ENCODE measurements at regions not wholly inside any gene's neighbourhood (a gene's known extent, or its start where the extent isn't known, plus 50 kb on each side); places are given as distances from the start of the nearest gene placed in this dataset.

DNA sequence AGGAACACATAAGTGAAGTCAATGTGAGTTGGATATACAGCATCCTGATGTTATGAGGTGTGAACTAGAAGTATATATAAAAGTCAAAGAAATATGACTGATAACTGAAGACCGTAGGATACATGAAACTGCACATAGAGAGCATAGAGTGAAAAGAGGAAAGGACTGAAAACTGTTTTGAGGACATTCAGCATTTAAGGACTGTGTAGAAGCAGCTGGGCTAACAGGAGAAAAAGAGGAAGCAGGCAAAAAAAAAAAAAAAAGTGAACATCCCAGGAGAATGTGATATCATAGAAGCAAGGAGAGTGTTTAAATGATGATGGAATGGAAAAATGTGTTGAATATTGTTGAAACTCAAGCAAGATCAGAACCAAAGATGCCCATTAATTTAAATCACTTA lies 363.5 kb downstream of the PCDH20 start:
- no peaks in the 10 kb centered on the region for H3K4me1 ChIP-seq (replicated peaks; ENCODE audit: insufficient read depth)
- TF ChIP-seq, protein P1, sequence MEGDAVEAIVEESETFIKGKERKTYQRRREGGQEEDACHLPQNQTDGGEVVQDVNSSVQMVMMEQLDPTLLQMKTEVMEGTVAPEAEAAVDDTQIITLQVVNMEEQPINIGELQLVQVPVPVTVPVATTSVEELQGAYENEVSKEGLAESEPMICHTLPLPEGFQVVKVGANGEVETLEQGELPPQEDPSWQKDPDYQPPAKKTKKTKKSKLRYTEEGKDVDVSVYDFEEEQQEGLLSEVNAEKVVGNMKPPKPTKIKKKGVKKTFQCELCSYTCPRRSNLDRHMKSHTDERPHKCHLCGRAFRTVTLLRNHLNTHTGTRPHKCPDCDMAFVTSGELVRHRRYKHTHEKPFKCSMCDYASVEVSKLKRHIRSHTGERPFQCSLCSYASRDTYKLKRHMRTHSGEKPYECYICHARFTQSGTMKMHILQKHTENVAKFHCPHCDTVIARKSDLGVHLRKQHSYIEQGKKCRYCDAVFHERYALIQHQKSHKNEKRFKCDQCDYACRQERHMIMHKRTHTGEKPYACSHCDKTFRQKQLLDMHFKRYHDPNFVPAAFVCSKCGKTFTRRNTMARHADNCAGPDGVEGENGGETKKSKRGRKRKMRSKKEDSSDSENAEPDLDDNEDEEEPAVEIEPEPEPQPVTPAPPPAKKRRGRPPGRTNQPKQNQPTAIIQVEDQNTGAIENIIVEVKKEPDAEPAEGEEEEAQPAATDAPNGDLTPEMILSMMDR (conservative IDR thresholded peaks at IDR 0.05), result no peak
- no peak for TF ChIP-seq EZH2 (IDR thresholded peaks at IDR 0.05; ENCODE audit: low read depth)
- H3K79me2 ChIP-seq (ENCODE audit: low read depth), result no peaks in the 10 kb centered on the region
- no peaks in the 10 kb centered on the region; the same call in 1 of the 2 replicates for H3K9me3 ChIP-seq (ENCODE audit: insufficient read depth, low read depth)
- H3K27ac ChIP-seq, result no peak overlapping the region
- BruUV-seq (replicated peaks), result no TSS peak
- ChIA-PET CTCF (no interaction called here), POLR2A (ENCODE audit: unreplicated experiment) (no interaction called here)
- H3K9me2 ChIP-seq (ENCODE audit: insufficient read depth), result no peaks in the 10 kb centered on the region
- DNase-seq, result no peak
- H3K4me3 ChIP-seq, result no peak overlapping the region
- H3K4me2 ChIP-seq, result no peak overlapping the region
- no peaks in the 10 kb centered on the region for H3F3A ChIP-seq (ENCODE audit: insufficient read depth, low read depth)
- H2AFZ ChIP-seq, result no peak overlapping the region
- H3K27me3 ChIP-seq (ENCODE audit: insufficient read depth, low read depth), result no peaks in the 10 kb centered on the region
- H3K36me3 ChIP-seq (ENCODE audit: low read depth), result no peaks in the 10 kb centered on the region
- intact Hi-C loops (cut with micrococcal nuclease; ENCODE audit: unreplicated experiment), result no loop called here
- no peaks in the 10 kb centered on the region for H4K20me1 ChIP-seq (ENCODE audit: insufficient read depth)

DNA sequence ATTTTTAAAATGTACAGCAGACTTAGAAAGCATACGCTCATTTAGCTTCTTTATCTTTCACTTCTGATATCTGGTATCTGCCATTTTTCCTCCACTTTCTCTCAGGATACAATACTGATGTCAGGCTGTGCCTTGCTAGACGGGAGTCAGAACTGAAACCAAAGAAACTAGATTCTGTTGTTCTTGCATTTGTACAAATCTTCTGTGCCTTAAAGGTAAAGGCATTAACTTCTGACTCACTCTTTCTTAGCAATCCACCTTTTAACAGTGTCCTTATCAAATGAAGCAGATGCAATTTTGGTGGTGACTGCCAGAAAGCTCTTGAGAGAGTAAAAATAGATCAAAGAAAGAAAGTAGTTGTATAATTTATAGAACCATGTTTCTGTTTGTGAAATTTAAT lies 370.4 kb downstream of the PCDH20 start:
- H2AFZ ChIP-seq, result no peak overlapping the region
- POLR2A ChIA-PET (ENCODE audit: unreplicated experiment), result no interaction called here
- no peaks in the 10 kb centered on the region for H3F3A ChIP-seq (ENCODE audit: insufficient read depth, low read depth)
- H4K20me1 ChIP-seq (ENCODE audit: insufficient read depth), result no peaks in the 10 kb centered on the region
- DNase-seq, result no peak
- intact Hi-C loops (cut with micrococcal nuclease; ENCODE audit: unreplicated experiment), result no loop called here
- H3K4me2 ChIP-seq, result no peak overlapping the region
- H3K4me3 ChIP-seq, result no peak overlapping the region
- H3K79me2 ChIP-seq (ENCODE audit: low read depth), result no peaks in the 10 kb centered on the region
- no peaks in the 10 kb centered on the region for H3K4me1 ChIP-seq (replicated peaks; ENCODE audit: insufficient read depth)
- no peak overlapping the region for H3K27ac ChIP-seq
- TF ChIP-seq EZH2 (IDR thresholded peaks at IDR 0.05; ENCODE audit: low read depth), result no peak
- no peaks in the 10 kb centered on the region for H3K36me3 ChIP-seq (ENCODE audit: low read depth)
- no peaks in the 10 kb centered on the region for H3K9me2 ChIP-seq (ENCODE audit: insufficient read depth)
- H3K9me3 ChIP-seq (ENCODE audit: insufficient read depth, low read depth), result no peaks in the 10 kb centered on the region; the same call in 1 of the 2 replicates
- no peaks in the 10 kb centered on the region for H3K27me3 ChIP-seq (ENCODE audit: insufficient read depth, low read depth)
- CTCF ChIA-PET, result no interaction called here
- no TSS peak for BruUV-seq (replicated peaks)

DNA sequence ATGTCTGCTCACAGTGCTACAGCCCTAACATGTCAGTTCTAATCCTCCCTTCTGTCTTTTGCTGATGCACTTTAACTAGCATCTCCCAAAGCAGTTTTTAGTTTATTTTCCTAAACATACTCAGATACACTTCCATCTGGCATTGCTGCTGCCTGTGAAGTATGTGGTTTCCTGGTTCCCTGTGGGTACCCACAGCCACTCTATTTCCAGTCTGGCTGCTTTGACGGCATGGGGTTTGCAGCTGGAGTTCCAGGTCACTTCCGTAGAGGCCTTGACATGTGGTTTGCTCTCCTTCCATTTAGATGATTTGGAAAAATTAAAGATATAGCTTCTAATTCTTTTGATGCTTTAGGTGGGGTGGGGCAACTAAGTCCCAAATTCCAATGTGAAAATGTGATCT lies 375.5 kb downstream of the PCDH20 start:
- no peak for DNase-seq
- ChIA-PET POLR2A (ENCODE audit: unreplicated experiment) (no interaction called here), CTCF (no interaction called here)
- no peaks in the 10 kb centered on the region for H3K36me3 ChIP-seq (ENCODE audit: low read depth)
- H3F3A ChIP-seq (ENCODE audit: insufficient read depth, low read depth), result no peaks in the 10 kb centered on the region
- no peak overlapping the region for H3K27ac ChIP-seq
- TF ChIP-seq, protein P1 (conservative IDR thresholded peaks at IDR 0.05), result no peak
- TF ChIP-seq EZH2 (IDR thresholded peaks at IDR 0.05; ENCODE audit: low read depth), result no peak
- no peak overlapping the region for H2AFZ ChIP-seq
- H3K9me2 ChIP-seq (ENCODE audit: insufficient read depth), result no peaks in the 10 kb centered on the region
- H3K4me3 ChIP-seq, result no peak overlapping the region
- no peaks in the 10 kb centered on the region for H4K20me1 ChIP-seq (ENCODE audit: insufficient read depth)
- H3K4me1 ChIP-seq (replicated peaks; ENCODE audit: insufficient read depth), result no peaks in the 10 kb centered on the region
- no peaks in the 10 kb centered on the region for H3K27me3 ChIP-seq (ENCODE audit: insufficient read depth, low read depth)
- no peaks in the 10 kb centered on the region for H3K9me3 ChIP-seq (ENCODE audit: insufficient read depth, low read depth)
- no peaks in the 10 kb centered on the region for H3K79me2 ChIP-seq (ENCODE audit: low read depth)
- intact Hi-C loops (cut with micrococcal nuclease; ENCODE audit: unreplicated experiment), result no loop called here
- H3K4me2 ChIP-seq, result no peak overlapping the region
- BruUV-seq (replicated peaks), result no TSS peak

DNA sequence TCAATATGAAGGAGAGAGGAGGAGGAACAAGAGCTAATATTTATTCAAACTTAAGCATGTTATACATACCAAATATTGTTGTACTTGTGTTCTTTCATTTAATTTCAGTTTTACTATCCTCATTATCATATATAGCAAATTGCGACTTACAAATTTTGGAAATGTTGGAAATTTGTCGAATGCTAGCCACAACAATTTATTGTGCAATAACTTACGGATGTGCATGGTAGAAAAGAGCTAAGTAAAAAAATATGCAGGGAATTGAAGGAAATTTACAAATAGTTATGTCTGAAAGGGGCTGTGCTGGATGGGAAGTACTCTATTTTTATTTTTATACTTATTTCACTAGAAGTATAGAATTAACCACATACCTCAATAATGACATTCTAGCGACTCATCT lies 376.3 kb downstream of the PCDH20 start:
- intact Hi-C loops (cut with micrococcal nuclease; ENCODE audit: unreplicated experiment), result no loop called here
- Histone ChIP-seq H4K20me1 (ENCODE audit: insufficient read depth) (no peaks in the 10 kb centered on the region), H3K27me3 (ENCODE audit: insufficient read depth, low read depth) (no peaks in the 10 kb centered on the region), H3K9me3 (ENCODE audit: insufficient read depth, low read depth) (no peaks in the 10 kb centered on the region), H3K79me2 (ENCODE audit: low read depth) (no peaks in the 10 kb centered on the region), H3K4me1 (replicated peaks; ENCODE audit: insufficient read depth) (no peaks in the 10 kb centered on the region), H3K27ac (no peak overlapping the region), H3K4me3 (no peak overlapping the region), H3F3A (ENCODE audit: insufficient read depth, low read depth) (no peaks in the 10 kb centered on the region), H3K36me3 (ENCODE audit: low read depth) (no peaks in the 10 kb centered on the region), H3K4me2 (no peak overlapping the region), H2AFZ (no peak overlapping the region), H3K9me2 (ENCODE audit: insufficient read depth) (no peaks in the 10 kb centered on the region)
- no TSS peak for BruUV-seq (replicated peaks)
- ChIA-PET POLR2A (ENCODE audit: unreplicated experiment) (no interaction called here), CTCF (no interaction called here)
- DNase-seq, result no peak
- no peak for TF ChIP-seq EZH2 (IDR thresholded peaks at IDR 0.05; ENCODE audit: low read depth)
- TF ChIP-seq, protein P1 (conservative IDR thresholded peaks at IDR 0.05), result no peak
